ENCODE measurements at regions not wholly inside any gene's neighbourhood (a gene's known extent, or its start where the extent isn't known, plus 50 kb on each side); places are given as distances from the start of the nearest gene placed in this dataset.
A peak's percentile ranks its signal among the peaks of the same experiment; 100 is the strongest.

GRCh38 chr2:164439885-164440284, 181.4 kb downstream of the GRB14 start:
- no peaks in the 10 kb centered on the region for H3K36me3 ChIP-seq
- TF ChIP-seq POLR2A (IDR thresholded peaks at IDR 0.05) = no peak
- no peak for TF ChIP-seq CTCF (IDR thresholded peaks at IDR 0.05)
- H3K27me3 ChIP-seq = no peaks in the 10 kb centered on the region
- H3K4me1 ChIP-seq = no peaks in the 10 kb centered on the region
- H3K9me3 ChIP-seq = no peaks in the 10 kb centered on the region
- H3K27ac ChIP-seq = no peak overlapping the region
- no peak overlapping the region for H3K4me3 ChIP-seq
- DNase-seq = no peak

- Histone ChIP-seq H3K27me3 (no peaks in the 10 kb centered on the region), H3K4me3 (no peak overlapping the region), H3K36me3 (no peaks in the 10 kb centered on the region), H3K9me3 (no peaks in the 10 kb centered on the region), H3K4me1 (no peaks in the 10 kb centered on the region), H3K27ac (no peak overlapping the region)
- DNase-seq = no peak
- no peak for TF ChIP-seq CTCF (IDR thresholded peaks at IDR 0.05)
- TF ChIP-seq POLR2A (IDR thresholded peaks at IDR 0.05) = no peak
Observed at GRCh38 chr2:164439235-164439634, 182.0 kb downstream of the GRB14 start.

GRCh38 chr2:164438490-164439205, 182.6 kb downstream of the GRB14 start:
- Histone ChIP-seq H3K4me3 (no peak overlapping the region), H3K4me1 (no peaks in the 10 kb centered on the region), H3K27ac (no peak overlapping the region), H3K9me3 (no peaks in the 10 kb centered on the region), H3K36me3 (no peaks in the 10 kb centered on the region), H3K27me3 (no peaks in the 10 kb centered on the region)
- DNase-seq = no peak
- no peak for TF ChIP-seq POLR2A (IDR thresholded peaks at IDR 0.05)
- TF ChIP-seq CTCF (IDR thresholded peaks at IDR 0.05) = no peak

- Histone ChIP-seq H3K36me3 (no peaks in the 10 kb centered on the region), H3K27me3 (no peaks in the 10 kb centered on the region), H3K27ac (no peak overlapping the region), H3K4me3 (no peak overlapping the region), H3K9me3 (no peaks in the 10 kb centered on the region), H3K4me1 (no peaks in the 10 kb centered on the region)
- TF ChIP-seq POLR2A (IDR thresholded peaks at IDR 0.05) (no peak), CTCF (IDR thresholded peaks at IDR 0.05) (no peak)
- DNase-seq = no peak
Observed at GRCh38 chr2:164436131-164436530, 185.2 kb downstream of the GRB14 start.

- peak in 1 of 3 donors; percentile 46 for DNase-seq
- no peaks in the 10 kb centered on the region for H3K27me3 ChIP-seq
- no peak overlapping the region for H3K4me3 ChIP-seq
- TF ChIP-seq CTCF (IDR thresholded peaks at IDR 0.05) = peak in 4 of 6 experiments; percentile 11 to 33 (median 24)
- no peak for TF ChIP-seq POLR2A (IDR thresholded peaks at IDR 0.05)
- no peaks in the 10 kb centered on the region for H3K9me3 ChIP-seq
- no peaks in the 10 kb centered on the region for H3K36me3 ChIP-seq
- no peak overlapping the region for H3K27ac ChIP-seq
- H3K4me1 ChIP-seq = no peaks in the 10 kb centered on the region
Observed at GRCh38 chr2:164430166-164430783, 191.0 kb downstream of the GRB14 start.

All from Peyer's patch (tissue), 4 donors.